ENCODE measurements at regions not wholly inside any gene's neighbourhood (a gene's known extent, or its start where the extent isn't known, plus 50 kb on each side); places are given as distances from the start of the nearest gene placed in this dataset.

- DNase-seq = peak in 1 of 2 donors; percentile 71
- Histone ChIP-seq H3K27ac (ENCODE audit: low read depth, low read length) (peak overlapping the region; percentile 83), H3K4ac (ENCODE audit: low read depth, low read length) (peak overlapping the region; percentile 86)
Measured at GRCh38 chr2:195477248-195477995, 179.6 kb upstream of the SLC39A10 start.

GRCh38 chr2:195475336-195475735 is 181.7 kb upstream of the SLC39A10 start:
- H3K4ac ChIP-seq (ENCODE audit: low read depth, low read length) = no peak overlapping the region
- H3K9me3 ChIP-seq (ENCODE audit: insufficient read depth, low read depth, low read length) = no peaks in the 10 kb centered on the region
- no peak overlapping the region for H4K8ac ChIP-seq (ENCODE audit: low read depth, low read length)
- no peak overlapping the region for H3K4me2 ChIP-seq (ENCODE audit: low read length)
- no peak overlapping the region for H2AK5ac ChIP-seq (ENCODE audit: low read length)
- peak overlapping the region; percentile 56 for H4K91ac ChIP-seq (ENCODE audit: low read depth, low read length)
- H3K14ac ChIP-seq (ENCODE audit: low read length) = no peak overlapping the region
- no peak overlapping the region for H4K12ac ChIP-seq (ENCODE audit: low read depth, low read length)
- H3K27ac ChIP-seq (ENCODE audit: low read depth, low read length) = peak overlapping the region; percentile 96
- peak overlapping the region; percentile 31 for H2BK120ac ChIP-seq (ENCODE audit: insufficient read depth, low read length, poor library complexity)
- H3K79me1 ChIP-seq (ENCODE audit: low read length) = peaks cover 36% of the 10 kb centered on the region
- no peak overlapping the region for H3K18ac ChIP-seq (ENCODE audit: low read length)
- H2AFZ ChIP-seq (ENCODE audit: insufficient read depth, low read length, poor library complexity) = no peak overlapping the region
- no peak overlapping the region for H3K9ac ChIP-seq (ENCODE audit: low read length)
- no peaks in the 10 kb centered on the region for H3K36me3 ChIP-seq (ENCODE audit: control insufficient read depth in 1 of 2, insufficient read depth in 2 of 2, low read length in 2 of 2)
- H3K27me3 ChIP-seq (ENCODE audit: insufficient read depth, low read length) = no peaks in the 10 kb centered on the region
- peaks cover 4 to 6% of the 10 kb centered on the region in 2 experiments for H3K4me1 ChIP-seq (ENCODE audit: control insufficient read depth in 1 of 2, insufficient read depth in 2 of 2, low read length in 2 of 2)
- no peaks in the 10 kb centered on the region for H3K79me2 ChIP-seq (ENCODE audit: control insufficient read depth, insufficient read depth, low read length, poor library complexity)
- H2BK5ac ChIP-seq (ENCODE audit: low read depth, low read length, poor library complexity) = peak overlapping the region; percentile 89
- no CpG with 5 or more reads among the region's 5 CpGs for WGBS (ENCODE audit: extremely low coverage, insufficient coverage, insufficient read length)
- H3K4me3 ChIP-seq (ENCODE audit: low read depth, low read length) = no peak overlapping the region
- no peak overlapping the region for H2BK12ac ChIP-seq (ENCODE audit: low read length)
- no peak overlapping the region for H3K23ac ChIP-seq (ENCODE audit: low read length)
- no peak for DNase-seq

More at GRCh38 chr2:195477248-195477995, 179.6 kb upstream of the SLC39A10 start:
- no peak overlapping the region for H3K4me3 ChIP-seq (ENCODE audit: low read depth, low read length)
- H4K12ac ChIP-seq (ENCODE audit: low read depth, low read length) = no peak overlapping the region
- peak overlapping the region; percentile 98 for H2BK12ac ChIP-seq (ENCODE audit: low read length)
- no CpG with 5 or more reads among the region's 2 CpGs for WGBS (ENCODE audit: extremely low coverage, insufficient coverage, insufficient read length)
- H4K91ac ChIP-seq (ENCODE audit: low read depth, low read length) = peak overlapping the region; percentile 98
- H2AFZ ChIP-seq (ENCODE audit: insufficient read depth, low read length, poor library complexity) = no peak overlapping the region
- no peak overlapping the region for H4K8ac ChIP-seq (ENCODE audit: low read depth, low read length)
- H3K9ac ChIP-seq (ENCODE audit: low read length) = no peak overlapping the region
- peak overlapping the region; percentile 97 for H2BK120ac ChIP-seq (ENCODE audit: insufficient read depth, low read length, poor library complexity)
- H3K18ac ChIP-seq (ENCODE audit: low read length) = no peak overlapping the region
- H3K4me1 ChIP-seq (ENCODE audit: control insufficient read depth in 1 of 2, insufficient read depth in 2 of 2, low read length in 2 of 2) = peaks cover 4 to 6% of the 10 kb centered on the region in 2 experiments
- no peaks in the 10 kb centered on the region for H3K79me2 ChIP-seq (ENCODE audit: control insufficient read depth, insufficient read depth, low read length, poor library complexity)
- H3K9me3 ChIP-seq (ENCODE audit: insufficient read depth, low read depth, low read length) = no peaks in the 10 kb centered on the region
- H3K79me1 ChIP-seq (ENCODE audit: low read length) = peaks cover 38% of the 10 kb centered on the region
- H3K4me2 ChIP-seq (ENCODE audit: low read length) = no peak overlapping the region
- no peaks in the 10 kb centered on the region for H3K27me3 ChIP-seq (ENCODE audit: insufficient read depth, low read length)
- no peak overlapping the region for H3K23ac ChIP-seq (ENCODE audit: low read length)
- peak overlapping the region; percentile 92 for H3K14ac ChIP-seq (ENCODE audit: low read length)
- H3K36me3 ChIP-seq (ENCODE audit: control insufficient read depth in 1 of 2, insufficient read depth in 2 of 2, low read length in 2 of 2) = no peaks in the 10 kb centered on the region
- H2AK5ac ChIP-seq (ENCODE audit: low read length) = no peak overlapping the region
- peak overlapping the region; percentile 96 for H2BK5ac ChIP-seq (ENCODE audit: low read depth, low read length, poor library complexity)

DNA sequence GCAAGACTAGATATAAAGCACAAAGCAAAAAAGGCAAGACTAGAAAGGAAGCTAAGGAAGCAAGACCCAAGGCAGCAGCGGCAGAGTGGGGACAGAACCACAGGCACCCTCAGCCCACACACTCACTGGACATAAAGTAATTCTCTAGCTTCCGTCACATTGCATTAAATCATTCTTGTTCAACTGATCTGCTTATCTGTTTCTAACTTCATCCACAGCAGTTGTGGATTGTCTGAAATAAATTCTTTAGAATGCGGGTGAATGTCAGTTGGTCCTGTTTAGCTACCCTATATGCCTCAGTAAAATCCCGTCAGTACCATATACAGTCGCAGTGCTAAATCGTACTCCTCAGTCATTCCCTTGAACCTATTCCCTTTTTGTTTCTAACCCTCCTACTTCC is 183.2 kb upstream of the SLC39A10 start:
- Histone ChIP-seq H3K79me1 (ENCODE audit: low read length) (peaks cover 31% of the 10 kb centered on the region), H4K91ac (ENCODE audit: low read depth, low read length) (peak overlapping the region; percentile 81), H3K23ac (ENCODE audit: low read length) (no peak overlapping the region), H2AFZ (ENCODE audit: insufficient read depth, low read length, poor library complexity) (peak overlapping the region; percentile 23), H3K9ac (ENCODE audit: low read length) (no peak overlapping the region), H3K36me3 (ENCODE audit: control insufficient read depth in 1 of 2, insufficient read depth in 2 of 2, low read length in 2 of 2) (no peaks in the 10 kb centered on the region), H2BK12ac (ENCODE audit: low read length) (peak overlapping the region; percentile 29), H3K27ac (ENCODE audit: low read depth, low read length) (no peak overlapping the region), H3K4me1 (ENCODE audit: control insufficient read depth in 1 of 2, insufficient read depth in 2 of 2, low read length in 2 of 2) (peaks cover 4 to 6% of the 10 kb centered on the region in 2 experiments), H3K4ac (ENCODE audit: low read depth, low read length) (peak overlapping the region; percentile 13), H3K27me3 (ENCODE audit: insufficient read depth, low read length) (no peaks in the 10 kb centered on the region), H3K9me3 (ENCODE audit: insufficient read depth, low read depth, low read length) (no peaks in the 10 kb centered on the region), H3K4me2 (ENCODE audit: low read length) (no peak overlapping the region), H3K18ac (ENCODE audit: low read length) (no peak overlapping the region), H3K14ac (ENCODE audit: low read length) (peak overlapping the region; percentile 35), H2BK120ac (ENCODE audit: insufficient read depth, low read length, poor library complexity) (peak overlapping the region; percentile 56), H2AK5ac (ENCODE audit: low read length) (peak overlapping the region; percentile 21), H4K8ac (ENCODE audit: low read depth, low read length) (peak overlapping the region; percentile 36), H2BK5ac (ENCODE audit: low read depth, low read length, poor library complexity) (peak overlapping the region; percentile 11), H3K79me2 (ENCODE audit: control insufficient read depth, insufficient read depth, low read length, poor library complexity) (no peaks in the 10 kb centered on the region), H3K4me3 (ENCODE audit: low read depth, low read length) (no peak overlapping the region), H4K12ac (ENCODE audit: low read depth, low read length) (no peak overlapping the region)
- no CpG with 5 or more reads among the region's 6 CpGs for WGBS (ENCODE audit: extremely low coverage, insufficient coverage, insufficient read length)
- DNase-seq = no peak

GRCh38 chr2:195472501-195473234 is 184.4 kb upstream of the SLC39A10 start:
- H4K8ac ChIP-seq (ENCODE audit: low read depth, low read length) = no peak overlapping the region
- H3K9me3 ChIP-seq (ENCODE audit: insufficient read depth, low read depth, low read length) = no peaks in the 10 kb centered on the region
- no peak overlapping the region for H3K4ac ChIP-seq (ENCODE audit: low read depth, low read length)
- H4K91ac ChIP-seq (ENCODE audit: low read depth, low read length) = no peak overlapping the region
- DNase-seq = no peak
- peaks cover 2 to 4% of the 10 kb centered on the region in 2 experiments for H3K4me1 ChIP-seq (ENCODE audit: control insufficient read depth in 1 of 2, insufficient read depth in 2 of 2, low read length in 2 of 2)
- H3K14ac ChIP-seq (ENCODE audit: low read length) = no peak overlapping the region
- no CpG with 5 or more reads among the region's 3 CpGs for WGBS (ENCODE audit: extremely low coverage, insufficient coverage, insufficient read length)
- H4K12ac ChIP-seq (ENCODE audit: low read depth, low read length) = no peak overlapping the region
- no peak overlapping the region for H3K27ac ChIP-seq (ENCODE audit: low read depth, low read length)
- H3K23ac ChIP-seq (ENCODE audit: low read length) = no peak overlapping the region
- H2BK120ac ChIP-seq (ENCODE audit: insufficient read depth, low read length, poor library complexity) = no peak overlapping the region
- H3K36me3 ChIP-seq (ENCODE audit: control insufficient read depth in 1 of 2, insufficient read depth in 2 of 2, low read length in 2 of 2) = no peaks in the 10 kb centered on the region
- H2AFZ ChIP-seq (ENCODE audit: insufficient read depth, low read length, poor library complexity) = no peak overlapping the region
- H3K79me2 ChIP-seq (ENCODE audit: control insufficient read depth, insufficient read depth, low read length, poor library complexity) = no peaks in the 10 kb centered on the region
- H3K18ac ChIP-seq (ENCODE audit: low read length) = no peak overlapping the region
- H3K4me3 ChIP-seq (ENCODE audit: low read depth, low read length) = no peak overlapping the region
- no peak overlapping the region for H3K4me2 ChIP-seq (ENCODE audit: low read length)
- no peak overlapping the region for H2BK12ac ChIP-seq (ENCODE audit: low read length)
- H3K9ac ChIP-seq (ENCODE audit: low read length) = no peak overlapping the region
- H3K79me1 ChIP-seq (ENCODE audit: low read length) = peaks cover 24% of the 10 kb centered on the region
- H2AK5ac ChIP-seq (ENCODE audit: low read length) = no peak overlapping the region
- H2BK5ac ChIP-seq (ENCODE audit: low read depth, low read length, poor library complexity) = no peak overlapping the region
- H3K27me3 ChIP-seq (ENCODE audit: insufficient read depth, low read length) = no peaks in the 10 kb centered on the region

Data from trophoblast cell (in vitro differentiated cells and primary cell).